ENCODE measurements at regions not wholly inside any gene's neighbourhood (a gene's known extent, or its start where the extent isn't known, plus 50 kb on each side); places are given as distances from the start of the nearest gene placed in this dataset.
"Not testable (repeated sequence)": the region's sequence is repeated elsewhere in the genome, so short reads cannot be mapped to it uniquely, and the experiment has no call there.

- TF ChIP-seq CTCF (IDR thresholded peaks at IDR 0.05; ENCODE audit: borderline replicate concordance, insufficient read depth, low read depth, low read length), result no peak
- H3K4me3 ChIP-seq (ENCODE audit: low read depth, low read length), result no peak overlapping the region
These were observed 1193.9 kb downstream of the PLA2G4A start for GRCh38 chr1:188022661-188023060.

- TF ChIP-seq CTCF (IDR thresholded peaks at IDR 0.05; ENCODE audit: borderline replicate concordance, insufficient read depth, low read depth, low read length), result no peak
- H3K4me3 ChIP-seq (ENCODE audit: low read depth, low read length), result no peak overlapping the region
These were observed 1194.5 kb downstream of the PLA2G4A start for GRCh38 chr1:188023206-188023605.

GRCh38 chr1:188027613-188028012 lies 1198.9 kb downstream of the PLA2G4A start:
- H3K4me3 ChIP-seq (ENCODE audit: low read depth, low read length), result no peak overlapping the region
- TF ChIP-seq CTCF (IDR thresholded peaks at IDR 0.05; ENCODE audit: borderline replicate concordance, insufficient read depth, low read depth, low read length), result no peak

GRCh38 chr1:188037572-188037971 lies 1208.8 kb downstream of the PLA2G4A start:
- H3K4me3 ChIP-seq (ENCODE audit: low read depth, low read length), result not testable (repeated sequence)

GRCh38 chr1:188043536-188044245 lies 1214.9 kb downstream of the PLA2G4A start:
- H3K4me3 ChIP-seq (ENCODE audit: low read depth, low read length), result no peak overlapping the region
- TF ChIP-seq CTCF (IDR thresholded peaks at IDR 0.05; ENCODE audit: borderline replicate concordance, insufficient read depth, low read depth, low read length), result no peak

- TF ChIP-seq CTCF (IDR thresholded peaks at IDR 0.05; ENCODE audit: borderline replicate concordance, insufficient read depth, low read depth, low read length), result no peak
- no peak overlapping the region for H3K4me3 ChIP-seq (ENCODE audit: low read depth, low read length)
These were observed 1221.5 kb downstream of the PLA2G4A start for GRCh38 chr1:188050250-188050649.

GRCh38 chr1:188056011-188056410 lies 1227.3 kb downstream of the PLA2G4A start:
- no peak for TF ChIP-seq CTCF (IDR thresholded peaks at IDR 0.05; ENCODE audit: borderline replicate concordance, insufficient read depth, low read depth, low read length)
- no peak overlapping the region for H3K4me3 ChIP-seq (ENCODE audit: low read depth, low read length)

Data from GM12875 (cell line).